SIG-M5 treated with dmso at 0.1 percent for 504 hours (cell line): ENCODE measurements at regions not wholly inside any gene's neighbourhood (a gene's known extent, or its start where the extent isn't known, plus 50 kb on each side); places are given as distances from the start of the nearest gene placed in this dataset.

Experiments
- DNase-seq: peaks from one replicate; lab custom pipeline; 2025; ENCODE audit not compliant: unreplicated experiment; lab: John Stamatoyannopoulos, UW

DNA sequence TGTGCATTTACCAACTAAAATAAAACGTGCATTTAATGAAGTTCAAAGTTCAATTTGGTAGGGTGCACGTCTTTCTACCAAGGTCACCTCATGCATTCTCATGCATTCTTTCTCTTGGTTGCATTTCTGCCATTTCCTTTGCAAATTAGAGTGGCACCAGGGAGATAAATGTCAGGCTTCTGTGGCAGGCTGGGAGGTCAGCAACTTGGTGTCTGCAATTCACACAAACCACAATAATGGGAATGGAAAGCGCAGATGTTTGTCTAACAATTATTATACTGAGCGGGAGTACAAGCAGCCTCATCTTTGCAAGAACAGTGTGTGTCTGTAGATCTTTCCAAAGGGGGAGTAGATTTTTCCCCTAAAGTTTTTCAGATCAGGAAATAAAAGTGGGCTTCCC is 411.7 kb downstream of the DMRT2 start:
- no peak for DNase-seq

DNA sequence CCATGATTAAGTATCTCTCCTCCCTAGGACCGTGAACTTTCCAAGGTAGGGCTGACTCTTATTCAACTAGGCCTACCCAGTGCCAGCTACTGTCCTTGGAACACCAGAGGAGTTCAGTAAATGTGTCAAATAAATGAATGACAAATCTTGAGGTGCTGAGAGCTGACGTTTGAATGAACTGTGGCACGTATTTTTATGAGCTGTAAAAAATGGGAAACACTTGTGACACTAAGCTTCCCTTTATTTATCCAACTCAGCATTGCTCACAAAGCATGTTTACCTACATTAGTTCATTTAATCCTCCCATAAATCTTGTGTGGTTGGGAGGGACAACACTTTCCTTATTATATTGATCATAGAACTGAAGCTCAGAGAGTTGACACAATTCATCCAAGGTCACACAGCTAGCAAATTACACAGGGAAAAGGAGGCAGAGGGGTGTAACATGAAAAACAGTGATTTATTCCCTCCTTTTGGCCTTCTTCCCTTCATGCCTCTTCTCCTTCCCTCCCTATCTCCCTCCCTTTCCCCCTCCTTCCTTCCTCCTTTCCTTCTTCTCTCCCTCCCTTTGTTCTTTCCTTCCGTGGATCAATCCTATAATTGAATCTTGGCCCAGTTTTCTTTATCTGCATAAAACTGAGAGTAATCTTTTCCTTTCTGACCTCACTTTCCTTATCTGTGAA is 412.6 kb downstream of the DMRT2 start:
- no peak for DNase-seq

DNA sequence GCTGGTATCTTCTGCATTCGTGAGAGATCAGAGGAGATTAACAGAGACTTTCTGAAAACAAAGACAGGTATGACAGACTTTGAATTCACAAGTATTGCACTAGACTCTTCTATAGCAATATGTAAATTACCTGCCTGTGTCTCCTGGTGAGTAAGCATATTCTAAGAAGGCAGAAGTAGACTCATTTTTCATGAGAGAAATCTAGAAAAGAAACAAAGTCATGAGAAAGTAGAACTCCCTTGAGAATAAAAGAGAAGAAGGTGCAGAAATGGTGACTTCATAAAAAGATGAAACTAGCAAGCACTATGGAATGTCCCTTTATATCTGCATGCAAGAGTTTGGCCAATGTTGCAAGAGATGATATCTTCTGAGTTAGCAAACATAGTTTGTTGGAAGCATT is 419.8 kb downstream of the DMRT2 start:
- peak; percentile 4 for DNase-seq

DNA sequence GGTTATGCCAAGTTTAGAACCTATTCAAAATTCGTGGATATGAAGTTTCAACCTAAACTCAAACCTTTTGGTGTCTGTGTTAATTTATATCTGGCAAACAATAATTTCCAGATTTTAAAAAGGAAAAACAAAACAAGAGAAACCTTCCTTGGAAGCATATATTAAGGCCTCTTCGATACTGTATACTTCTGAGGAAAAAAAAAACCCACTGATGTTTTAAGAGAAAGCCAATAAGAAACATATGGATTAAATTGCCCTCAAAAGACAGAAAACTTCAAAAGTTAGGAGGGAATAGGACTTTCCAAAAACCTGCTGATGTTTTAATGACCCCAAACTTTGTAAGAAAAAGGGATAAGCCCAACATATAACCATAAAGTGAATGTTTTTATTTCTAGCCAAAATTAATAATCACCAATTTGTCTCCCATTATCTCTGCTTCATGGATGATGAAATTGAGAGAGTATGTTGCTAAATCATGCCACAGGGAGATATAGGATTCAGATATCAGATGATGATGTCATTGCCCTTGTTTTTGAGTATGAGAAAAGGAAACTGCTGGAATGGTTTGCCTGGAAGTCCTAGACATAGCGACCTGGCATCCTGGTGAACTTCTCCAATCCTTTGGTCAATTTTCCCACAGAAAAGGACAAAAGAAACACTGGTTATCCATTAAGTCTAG is 423.9 kb downstream of the DMRT2 start:
- DNase-seq: no peak

DNA sequence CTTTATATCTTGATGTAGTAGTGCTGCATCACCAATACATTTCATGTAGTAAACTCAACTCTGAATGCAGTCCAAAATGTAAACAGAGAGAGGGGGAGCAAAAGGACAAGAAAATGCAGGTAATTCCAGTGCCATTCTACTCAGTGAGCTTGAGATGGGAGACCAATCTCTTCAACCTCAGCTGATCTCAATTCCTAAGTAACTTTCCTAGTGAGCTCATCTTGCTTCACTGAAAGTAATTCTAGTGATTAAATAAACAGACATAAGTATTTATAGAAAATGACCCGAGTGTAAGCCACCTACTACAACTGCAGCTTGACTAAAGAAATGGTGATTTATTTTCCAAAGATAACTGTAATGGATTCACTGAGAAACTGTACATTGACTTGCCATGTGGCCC is 424.5 kb downstream of the DMRT2 start:
- no peak for DNase-seq

DNA sequence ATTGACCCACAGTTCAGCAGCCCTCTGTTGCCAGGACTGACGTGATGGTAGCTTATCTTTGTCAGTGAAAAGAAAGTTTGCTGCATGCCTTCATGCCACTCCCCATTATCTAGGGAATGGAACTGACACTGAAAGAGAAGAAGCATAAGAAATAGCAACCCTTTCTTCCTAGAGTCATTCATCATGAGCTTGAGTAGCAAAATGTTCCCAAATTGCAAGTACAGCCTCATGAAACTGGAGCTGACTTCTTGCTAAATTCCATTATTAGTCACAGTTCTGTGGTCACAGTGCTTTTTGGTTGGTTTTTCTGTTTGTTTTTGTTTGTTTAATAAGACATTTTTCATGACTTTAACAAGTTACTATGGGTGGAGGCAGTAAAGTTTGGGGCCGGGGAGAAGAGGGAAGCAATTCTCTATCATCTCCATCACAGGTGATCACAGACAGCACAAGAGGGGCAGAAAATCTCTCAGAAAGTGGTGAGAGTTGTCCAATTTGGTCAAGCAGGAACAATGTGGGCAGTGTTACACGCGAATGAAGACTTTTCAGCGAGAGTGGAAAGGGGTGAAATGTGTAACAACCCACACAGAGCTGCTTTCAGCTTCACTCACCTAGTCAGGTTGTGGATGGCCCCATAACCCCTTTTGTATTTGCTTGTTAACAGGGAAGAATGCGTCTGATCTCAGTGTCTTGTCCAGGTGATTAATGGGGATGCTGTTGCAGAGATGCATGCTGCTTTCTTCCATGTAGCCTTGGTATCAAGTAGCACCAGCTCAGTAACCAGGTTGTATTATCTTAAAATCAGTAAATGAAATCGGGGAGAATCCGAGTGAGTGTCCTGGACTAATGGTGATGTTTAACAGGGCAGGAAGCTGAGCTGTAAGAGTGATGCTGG is 440.4 kb downstream of the DMRT2 start:
- DNase-seq: no peak

DNA sequence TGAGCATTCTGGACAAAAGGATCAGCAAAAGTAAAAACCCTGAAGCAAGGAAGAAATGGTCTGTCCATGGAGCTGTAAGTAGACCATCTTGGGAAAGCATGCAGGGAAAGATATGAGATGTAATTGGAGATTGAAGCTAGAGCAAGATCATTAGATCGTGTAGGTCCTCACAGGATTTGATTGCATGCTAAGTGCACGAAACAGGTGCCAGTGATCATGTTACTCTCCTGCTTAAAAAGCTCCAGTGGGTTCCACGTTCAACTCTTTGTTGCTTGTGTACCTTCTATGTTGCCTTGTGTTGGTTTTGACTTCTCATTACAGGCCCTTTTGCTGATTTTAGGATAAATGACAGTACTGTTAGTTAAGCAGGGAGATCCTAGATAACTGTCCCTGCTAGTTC is 442.0 kb downstream of the DMRT2 start:
- no peak for DNase-seq

DNA sequence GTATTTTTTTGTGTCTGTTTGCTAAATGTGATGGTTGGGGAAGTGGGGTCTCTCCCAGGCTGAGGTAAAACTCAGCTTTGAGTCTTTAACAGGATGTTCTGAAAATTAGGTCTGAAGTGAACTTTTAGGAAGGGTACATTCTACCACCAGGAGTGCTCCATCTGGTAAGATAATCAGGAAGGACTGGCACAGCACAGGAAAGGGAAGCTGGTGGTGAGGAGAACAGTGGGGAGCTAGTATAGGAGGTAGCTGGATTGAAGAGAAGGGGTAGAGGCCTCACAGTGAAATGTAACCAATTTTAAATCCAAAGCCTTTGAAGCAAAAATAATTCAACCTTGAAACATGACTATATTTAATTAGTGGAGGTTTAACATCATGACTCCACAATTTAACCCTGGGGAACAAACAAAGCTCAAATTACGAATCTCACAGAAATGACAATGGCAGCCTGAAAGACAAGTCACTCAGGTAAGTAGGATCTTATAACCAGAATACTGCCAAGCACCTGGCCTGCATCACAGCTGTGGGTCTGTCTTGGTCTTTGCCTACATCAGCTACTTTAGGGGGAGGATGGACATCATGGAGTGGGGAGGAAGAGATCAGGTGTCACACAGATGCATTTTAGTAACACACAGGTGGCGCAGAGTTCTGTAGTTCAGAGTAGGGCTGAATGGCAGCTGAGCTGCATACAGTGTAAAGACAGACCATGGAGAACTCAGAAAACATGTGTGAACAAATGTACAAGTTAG is 445.3 kb downstream of the DMRT2 start:
- DNase-seq: no peak

DNA sequence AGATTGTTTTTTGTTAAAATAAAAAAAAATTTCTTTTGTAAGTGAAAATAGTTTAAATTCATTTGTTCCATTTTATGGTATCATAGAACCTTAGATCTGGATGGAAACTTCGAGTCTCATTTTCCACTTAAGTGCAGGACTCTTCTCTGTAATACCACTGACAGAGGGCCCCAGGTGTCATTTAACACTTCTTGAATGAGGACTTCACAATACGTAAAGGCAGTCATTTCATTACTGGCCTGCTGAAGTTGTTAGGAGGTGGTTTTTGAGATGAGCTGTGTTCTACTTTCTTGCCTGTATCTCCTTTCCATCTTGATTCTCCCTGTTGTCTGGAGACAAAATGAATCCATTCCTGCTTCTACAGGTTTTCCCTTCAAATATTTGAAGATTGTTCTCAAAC is 455.3 kb downstream of the DMRT2 start:
- DNase-seq: no peak

DNA sequence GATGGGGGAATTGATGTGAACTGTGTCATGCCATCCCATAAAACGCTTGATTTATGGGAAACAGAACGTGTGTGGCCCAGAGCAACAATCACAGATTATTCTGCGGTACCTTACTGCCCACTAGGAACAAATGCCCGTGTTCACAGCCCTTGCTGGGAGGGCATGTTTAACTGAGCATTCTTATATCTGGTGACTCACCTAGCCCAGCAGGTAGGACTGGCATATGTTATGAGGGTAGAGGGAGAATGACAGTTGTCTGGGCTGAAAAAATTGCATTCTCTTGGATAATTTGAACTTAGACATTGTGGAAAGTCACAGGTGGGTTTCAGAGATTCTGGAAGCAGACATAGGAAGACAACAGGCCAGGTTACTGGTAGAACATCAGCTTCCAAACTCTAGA is 460.6 kb downstream of the DMRT2 start:
- no peak for DNase-seq

DNA sequence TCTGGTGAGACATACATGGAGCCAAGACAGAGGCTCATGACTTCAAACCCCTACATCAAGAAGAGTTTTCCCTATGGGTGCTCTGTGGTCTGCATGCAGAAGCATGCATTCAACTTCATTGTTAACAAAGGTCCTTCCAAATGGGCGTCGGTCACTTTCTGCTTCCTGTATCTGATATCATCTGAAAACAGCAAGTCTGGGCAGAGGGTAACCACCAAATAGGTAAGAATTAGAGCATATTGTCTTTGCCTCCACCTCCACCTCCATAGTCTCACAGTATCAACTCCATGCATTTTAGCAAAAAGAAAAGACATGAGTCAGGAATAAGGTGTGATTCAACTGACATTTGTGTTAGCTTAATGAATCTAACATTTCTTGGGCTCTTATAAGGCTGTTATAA is 462.9 kb downstream of the DMRT2 start:
- DNase-seq: no peak

DNA sequence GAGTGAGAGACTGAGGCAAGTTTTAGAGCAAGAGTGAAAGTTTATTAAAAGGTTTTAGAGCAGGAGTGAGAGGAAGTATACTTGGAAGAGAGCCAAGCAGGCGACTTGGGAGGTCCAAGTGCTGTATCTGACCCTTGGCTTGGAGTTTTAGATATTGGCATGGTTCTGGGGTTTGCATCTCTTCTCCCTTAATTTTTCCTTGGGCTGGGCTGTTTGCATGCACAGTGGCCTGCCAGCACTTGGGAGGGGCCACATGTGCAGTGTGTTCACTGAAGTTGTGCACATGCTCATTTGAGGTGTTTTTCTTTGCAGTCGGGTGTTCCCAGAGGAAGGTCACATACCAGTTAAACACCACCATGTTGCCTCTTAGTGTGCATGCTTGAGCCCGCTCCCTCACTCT is 464.1 kb downstream of the DMRT2 start:
- no peak for DNase-seq

DNA sequence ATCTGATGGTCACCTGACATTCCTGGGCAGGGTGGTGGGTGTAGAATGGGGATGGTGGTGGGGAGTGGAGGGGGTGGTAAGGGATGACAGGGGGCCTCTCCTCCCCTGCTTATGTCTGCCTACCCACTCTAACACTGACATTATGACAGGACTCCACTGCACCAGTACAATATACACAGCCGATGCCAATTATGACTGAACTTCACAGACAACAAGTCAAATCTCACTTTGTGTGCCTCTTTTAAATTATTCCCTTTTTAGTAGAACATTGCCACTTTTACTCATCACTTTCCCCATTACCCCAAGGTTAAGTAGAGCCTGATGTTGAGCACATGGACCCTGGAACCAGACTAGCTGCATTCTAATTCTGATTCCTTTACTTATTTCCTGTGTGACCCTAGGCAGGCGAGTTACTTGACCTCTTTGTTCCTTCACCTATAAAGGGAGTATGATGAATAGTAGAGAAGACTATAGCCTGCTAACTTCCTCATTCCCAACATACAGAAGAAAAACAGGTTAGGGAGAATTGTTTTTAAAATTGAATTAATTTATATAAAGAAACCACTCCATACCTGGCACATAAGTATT is 464.7 kb downstream of the DMRT2 start:
- no peak for DNase-seq

DNA sequence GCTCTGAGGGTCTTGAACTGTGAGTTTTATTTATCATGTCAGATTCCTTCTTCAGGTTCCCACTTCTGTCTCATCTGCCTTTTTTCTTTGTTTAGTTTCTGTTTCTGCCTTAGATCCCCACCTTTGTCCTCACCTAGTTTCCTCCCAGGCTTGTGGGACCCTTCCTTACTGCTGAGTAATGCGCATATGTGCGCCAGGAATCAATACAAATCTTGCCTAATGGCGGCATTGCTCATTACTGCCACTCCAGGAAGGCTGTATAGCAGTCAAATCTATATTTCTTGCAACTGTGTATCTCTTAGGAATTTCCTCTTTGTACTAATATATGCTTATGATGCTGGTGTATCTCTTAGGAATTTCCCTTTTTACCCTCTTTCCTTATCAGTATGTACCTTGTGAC is 465.4 kb downstream of the DMRT2 start:
- DNase-seq: no peak

DNA sequence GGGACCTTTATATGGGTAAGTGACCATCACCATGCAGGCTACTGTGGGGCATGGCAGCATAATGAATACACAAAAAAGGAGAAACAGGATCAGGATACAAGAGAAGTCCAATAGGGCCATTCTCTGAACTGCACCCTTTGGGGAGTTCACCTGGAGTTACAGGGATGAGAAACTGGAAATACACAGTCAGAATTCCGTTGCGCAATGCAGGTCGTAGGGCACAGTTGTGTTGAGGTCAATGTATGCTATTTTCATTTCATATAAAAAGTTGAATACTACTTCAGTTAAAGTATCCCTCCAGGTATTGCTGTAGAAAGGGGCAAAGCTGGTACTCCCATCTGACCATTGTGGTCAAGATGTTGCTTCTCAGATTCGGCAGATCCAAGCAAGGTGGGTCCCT is 471.4 kb downstream of the DMRT2 start:
- DNase-seq: no peak

DNA sequence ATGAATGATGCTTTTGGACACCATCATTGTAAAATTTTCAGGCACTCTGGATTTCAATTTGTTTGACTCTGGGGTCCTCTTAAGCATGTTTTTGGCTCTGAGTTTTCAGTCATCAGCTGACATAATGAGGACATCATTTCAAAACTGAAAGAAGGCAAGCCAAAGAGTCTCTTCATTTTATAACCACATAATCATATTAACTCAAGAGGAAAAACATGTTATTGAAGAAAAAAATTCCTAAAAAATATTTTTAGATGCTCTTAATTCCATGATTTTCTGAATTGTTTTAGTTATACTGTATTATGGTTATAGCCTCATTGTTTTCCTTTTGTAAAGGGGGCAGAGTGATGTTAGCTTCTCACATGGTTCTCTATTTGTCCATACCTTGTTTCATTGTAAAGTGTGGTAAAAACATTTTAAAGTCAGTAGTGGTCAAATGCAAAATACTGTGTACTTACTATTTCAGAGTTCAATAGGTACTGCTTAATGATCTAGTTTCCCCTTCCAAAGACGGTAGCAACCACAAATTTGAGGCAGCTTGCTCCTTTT is 472.1 kb downstream of the DMRT2 start:
- DNase-seq: no peak

DNA sequence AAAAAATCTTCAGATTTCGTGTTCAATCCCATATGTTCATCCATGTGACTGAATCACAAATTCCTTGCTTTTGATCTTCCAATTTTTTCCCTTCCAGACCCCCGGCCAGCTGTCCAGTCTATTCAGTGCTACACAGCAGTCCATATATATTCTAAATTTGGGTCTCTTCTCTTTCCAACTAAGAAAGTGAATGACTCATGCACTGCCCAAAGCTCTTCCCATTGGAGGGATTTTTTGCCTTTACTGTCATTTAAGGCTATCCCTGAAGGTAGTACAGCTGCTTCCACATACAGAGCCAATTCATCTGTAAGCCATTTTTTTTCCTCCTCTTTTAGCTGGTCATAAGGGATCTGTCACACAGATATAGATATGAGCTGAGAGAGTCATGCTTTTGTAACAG is 478.3 kb downstream of the DMRT2 start:
- no peak for DNase-seq

DNA sequence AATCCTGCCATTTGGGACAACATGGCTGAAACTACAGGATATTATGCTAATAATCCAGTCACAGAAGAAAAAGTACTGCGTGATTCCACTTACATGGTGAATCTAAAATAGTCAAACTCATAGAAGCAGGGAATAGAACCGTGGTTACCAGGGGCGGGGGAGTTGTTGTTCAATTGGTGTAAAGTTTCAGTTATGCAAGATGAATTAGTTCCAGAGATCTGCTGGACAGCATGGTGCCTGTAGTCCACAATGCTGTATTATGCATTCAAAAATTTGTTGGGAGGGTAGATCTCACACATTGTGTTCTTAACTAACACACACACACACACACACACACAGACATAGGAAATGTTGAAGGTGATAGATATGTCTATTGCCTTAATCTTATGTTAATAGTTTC is 480.5 kb downstream of the DMRT2 start:
- DNase-seq: no peak

DNA sequence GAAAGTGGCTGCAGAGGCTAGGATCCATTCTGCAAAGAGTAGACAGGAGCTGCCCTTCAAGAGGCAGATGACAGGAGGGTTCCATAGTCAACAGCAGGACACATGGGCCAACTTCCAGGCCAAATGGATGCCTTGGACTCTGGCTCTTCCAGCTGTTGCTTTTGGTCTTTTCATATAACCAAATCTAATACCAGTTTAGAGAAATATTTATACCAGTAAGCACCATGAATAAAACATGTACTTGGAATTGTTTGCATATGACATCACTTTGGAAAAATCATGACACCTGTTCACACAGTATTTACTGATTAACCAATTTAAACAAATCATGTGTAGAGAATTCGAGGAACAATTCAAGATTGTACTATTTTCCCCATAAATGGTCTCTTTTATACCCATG is 481.3 kb downstream of the DMRT2 start:
- DNase-seq: no peak

DNA sequence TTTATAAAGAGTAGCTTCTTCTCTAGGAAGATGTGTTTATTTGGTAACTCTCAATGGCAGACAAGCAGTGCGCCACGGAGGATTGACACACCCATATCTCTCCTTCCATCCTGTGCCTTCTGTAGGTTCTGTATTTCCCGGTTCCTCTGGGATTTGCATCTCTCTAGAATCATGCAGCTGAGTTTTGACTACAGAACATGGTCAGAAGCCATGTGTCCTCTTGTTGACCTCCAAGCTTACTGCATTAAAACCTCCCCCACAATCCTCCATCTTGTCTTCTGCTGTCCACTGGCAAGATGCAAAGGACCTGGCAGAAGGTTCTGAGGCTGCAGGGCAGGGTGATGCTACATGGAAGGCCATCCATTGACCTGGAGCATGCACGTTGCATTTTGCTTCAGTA is 482.0 kb downstream of the DMRT2 start:
- no peak for DNase-seq

DNA sequence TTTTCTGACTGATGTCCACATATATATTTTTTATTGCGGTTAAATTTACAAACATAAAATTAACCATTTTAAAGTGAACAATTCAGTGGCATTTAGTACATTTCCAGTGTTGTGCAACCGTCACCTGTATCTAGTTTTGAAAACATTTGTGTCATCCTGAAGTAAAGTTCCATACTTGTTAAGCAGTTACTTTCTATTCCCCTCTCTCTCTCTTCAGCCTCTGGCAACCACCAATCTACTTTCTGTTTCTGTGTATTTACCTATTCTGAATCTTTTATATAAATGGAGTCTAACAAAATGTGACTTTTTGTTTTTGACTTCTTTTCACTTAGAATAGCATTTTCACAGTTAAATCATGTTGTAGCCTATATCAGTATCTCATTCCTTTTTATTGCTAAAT is 480.1 kb upstream of the SMARCA2 start:
- no peak for DNase-seq
